ENCODE measurements at regions not wholly inside any gene's neighbourhood (a gene's known extent, or its start where the extent isn't known, plus 50 kb on each side); places are given as distances from the start of the nearest gene placed in this dataset.

- TF ChIP-seq POLR2A (IDR thresholded peaks at IDR 0.05; ENCODE audit: low read depth, low read length): no peak
- TF ChIP-seq TAF1 (IDR thresholded peaks at IDR 0.05; ENCODE audit: borderline replicate concordance, low read depth, low read length): no peak
These were observed 471.0 kb upstream of the MEF2C start for GRCh38 chr5:89353837-89354551.

Data from GM12892 (cell line).